ENCODE measurements at regions not wholly inside any gene's neighbourhood (a gene's known extent, or its start where the extent isn't known, plus 50 kb on each side); places are given as distances from the start of the nearest gene placed in this dataset.
A peak's percentile ranks its signal among the peaks of the same experiment; 100 is the strongest.

GRCh38 chr6:140636271-140636907 lies 1261.9 kb upstream of the CITED2 start:
- DNase-seq = peak; percentile 38 to 65

- no peak for DNase-seq
Observed at GRCh38 chr6:140627002-140627401, 1252.6 kb upstream of the CITED2 start.

- no peak for DNase-seq
Observed at GRCh38 chr6:140623498-140623897, 1249.0 kb upstream of the CITED2 start.

- no peak for DNase-seq
Observed at GRCh38 chr6:140620496-140620895, 1246.0 kb upstream of the CITED2 start.

- no peak for DNase-seq
Observed at GRCh38 chr6:140609956-140610355, 1235.5 kb upstream of the CITED2 start.

- no peak for DNase-seq
Observed at GRCh38 chr6:140609321-140609720, 1234.9 kb upstream of the CITED2 start.

GRCh38 chr6:140604786-140605185 lies 1230.3 kb upstream of the CITED2 start:
- DNase-seq = no peak

GRCh38 chr6:140602431-140603248 lies 1228.2 kb upstream of the CITED2 start:
- no peak for DNase-seq

GRCh38 chr6:140601021-140601808 lies 1226.8 kb upstream of the CITED2 start:
- DNase-seq = no peak

- DNase-seq = no peak
Observed at GRCh38 chr6:140599916-140600315, 1225.5 kb upstream of the CITED2 start.

GRCh38 chr6:140597181-140597580 lies 1222.7 kb upstream of the CITED2 start:
- DNase-seq = no peak

- DNase-seq = no peak
Observed at GRCh38 chr6:140594806-140595128, 1220.3 kb upstream of the CITED2 start.

- DNase-seq = no peak
Observed at GRCh38 chr6:140592877-140593276, 1218.4 kb upstream of the CITED2 start.

GRCh38 chr6:140590641-140591040 lies 1216.2 kb upstream of the CITED2 start:
- no peak for DNase-seq

GRCh38 chr6:140586426-140587061 lies 1212.1 kb upstream of the CITED2 start:
- DNase-seq = peak; percentile 68 to 76

GRCh38 chr6:140581601-140582000 lies 1207.2 kb upstream of the CITED2 start:
- no peak for DNase-seq

GRCh38 chr6:140579918-140580317 lies 1205.5 kb upstream of the CITED2 start:
- DNase-seq = no peak

- DNase-seq = no peak
Observed at GRCh38 chr6:140576004-140576555, 1201.6 kb upstream of the CITED2 start.

GRCh38 chr6:140572867-140573266 lies 1198.4 kb upstream of the CITED2 start:
- no peak for DNase-seq

GRCh38 chr6:140572129-140572528 lies 1197.7 kb upstream of the CITED2 start:
- DNase-seq = no peak

GRCh38 chr6:140571145-140571544 lies 1196.7 kb upstream of the CITED2 start:
- DNase-seq = no peak

- DNase-seq = no peak
Observed at GRCh38 chr6:140567466-140567865, 1193.0 kb upstream of the CITED2 start.

- peak in 1 of 2 experiments; percentile 1 for DNase-seq
Observed at GRCh38 chr6:140566781-140567277, 1192.4 kb upstream of the CITED2 start.

Measured in SHP77 (cell line).